HUES6 (cell line): ENCODE measurements at regions not wholly inside any gene's neighbourhood (a gene's known extent, or its start where the extent isn't known, plus 50 kb on each side); places are given as distances from the start of the nearest gene placed in this dataset.

Experiments
- H3K27ac ChIP-seq: 2 replicates; pipeline ENCODE4 v1.7.0; 2013; ENCODE audit warnings: low read depth, mild to moderate bottlenecking, low read length, inconsistent platforms
- H3K27me3 ChIP-seq: 2 replicates; pipeline ENCODE4 v1.6.1; 2013; ENCODE audit warnings: low read length; ENCODE audit not compliant: control insufficient read depth, insufficient read depth
- H3K36me3 ChIP-seq: 2 replicates; pipeline ENCODE4 v1.6.1; 2013; ENCODE audit warnings: low read length; ENCODE audit not compliant: control insufficient read depth, insufficient read depth
- H3K4me1 ChIP-seq: 2 replicates; pipeline ENCODE4 v1.6.1; 2013; ENCODE audit warnings: low read length; ENCODE audit not compliant: control insufficient read depth, insufficient read depth
- H3K4me3 ChIP-seq: 2 replicates; pipeline ENCODE4 v1.5.1; 2013; ENCODE audit warnings: low read depth, low read length
- H3K9ac ChIP-seq: one replicate; pipeline ENCODE4 v1.6.1; 2013; ENCODE audit warnings: mild to moderate bottlenecking, low read length
- H3K9me3 ChIP-seq: 2 replicates; pipeline ENCODE4 v1.6.1; 2013; ENCODE audit warnings: low read depth, low read length; ENCODE audit not compliant: control insufficient read depth, insufficient read depth

GRCh38 chr12:13270817-13271216 lies 74.3 kb downstream of the EMP1 start:
- H3K36me3 ChIP-seq = no peaks in the 10 kb centered on the region
- no peaks in the 10 kb centered on the region for H3K9me3 ChIP-seq
- no peaks in the 10 kb centered on the region for H3K27me3 ChIP-seq
- H3K4me3 ChIP-seq = no peak overlapping the region
- no peaks in the 10 kb centered on the region for H3K4me1 ChIP-seq
- H3K27ac ChIP-seq = no peak overlapping the region
- H3K9ac ChIP-seq = no peak overlapping the region
